SH-SY5Y (cell line): ENCODE measurements at regions not wholly inside any gene's neighbourhood (a gene's known extent, or its start where the extent isn't known, plus 50 kb on each side); places are given as distances from the start of the nearest gene placed in this dataset.

Experiments used
- GATA2 ChIP-seq: IDR thresholded peaks from 2 replicates; pipeline ENCODE4 v1.6.1; 2011; ENCODE audit warnings: mild to moderate bottlenecking, low read depth, low read length
- GATA3 ChIP-seq: IDR thresholded peaks from 2 replicates; pipeline ENCODE4 v1.6.1; 2011; ENCODE audit warnings: low read depth, mild to moderate bottlenecking, low read length, moderate library complexity

DNA sequence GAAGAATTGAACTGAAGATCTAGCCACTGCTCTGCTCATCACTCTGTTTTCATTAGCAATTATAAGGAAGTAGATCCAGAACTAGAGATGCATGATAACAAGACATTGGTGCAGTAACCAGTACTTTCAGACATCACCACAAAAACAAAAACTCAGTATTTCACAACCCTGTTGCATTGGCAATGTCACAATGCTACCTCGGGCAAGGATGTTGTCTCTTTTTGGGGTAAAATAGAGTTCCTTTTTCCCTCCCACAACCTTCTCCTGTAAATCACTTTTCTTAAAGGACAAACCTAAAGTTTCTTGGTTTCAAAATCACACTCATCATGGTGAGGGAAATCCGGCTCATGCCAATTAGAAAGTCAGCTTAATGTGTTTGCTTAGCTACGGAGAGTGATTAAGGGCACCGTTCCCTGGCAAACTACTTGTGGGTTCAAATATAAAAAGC, 420.1 kb upstream of the MEF2C start:
- TF ChIP-seq GATA2 (no peak), GATA3 (no peak)

DNA sequence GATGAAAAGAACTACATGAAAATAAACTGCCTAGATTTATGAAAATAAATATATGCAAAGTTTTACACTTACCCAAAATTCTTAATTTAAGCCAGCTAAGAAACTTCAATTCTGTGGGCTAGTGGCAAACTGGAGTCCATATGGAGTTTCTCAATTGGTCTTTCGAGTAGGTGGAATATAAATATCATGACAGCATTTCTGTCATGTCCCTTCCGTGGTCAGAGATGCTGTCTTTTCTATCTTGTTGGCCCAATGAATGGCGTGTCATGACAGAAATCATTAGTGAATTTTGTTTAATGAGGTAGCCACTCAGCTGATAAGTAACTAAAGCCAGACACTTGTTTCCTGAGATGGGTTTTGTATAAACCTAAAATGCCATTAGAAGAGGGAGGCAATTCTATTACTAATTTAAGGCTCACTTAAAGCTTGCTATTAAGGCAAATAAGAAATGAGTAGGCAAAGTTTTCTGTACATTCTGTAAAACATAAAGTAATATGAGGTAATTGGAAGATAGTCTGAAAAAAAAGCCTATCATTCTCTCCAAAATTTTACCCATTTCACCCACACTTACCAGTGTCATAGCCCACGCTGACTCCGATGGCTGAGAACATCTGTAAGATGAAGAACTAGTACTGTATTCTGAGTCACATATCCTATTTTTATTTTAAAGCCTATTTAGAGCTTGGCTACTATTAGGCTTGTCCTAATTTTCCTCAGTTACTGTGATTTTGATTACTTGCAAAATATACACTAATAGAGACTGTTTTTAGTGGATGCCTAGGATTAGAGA, 419.3 kb upstream of the MEF2C start:
- TF ChIP-seq GATA2 (no peak), GATA3 (no peak)

DNA sequence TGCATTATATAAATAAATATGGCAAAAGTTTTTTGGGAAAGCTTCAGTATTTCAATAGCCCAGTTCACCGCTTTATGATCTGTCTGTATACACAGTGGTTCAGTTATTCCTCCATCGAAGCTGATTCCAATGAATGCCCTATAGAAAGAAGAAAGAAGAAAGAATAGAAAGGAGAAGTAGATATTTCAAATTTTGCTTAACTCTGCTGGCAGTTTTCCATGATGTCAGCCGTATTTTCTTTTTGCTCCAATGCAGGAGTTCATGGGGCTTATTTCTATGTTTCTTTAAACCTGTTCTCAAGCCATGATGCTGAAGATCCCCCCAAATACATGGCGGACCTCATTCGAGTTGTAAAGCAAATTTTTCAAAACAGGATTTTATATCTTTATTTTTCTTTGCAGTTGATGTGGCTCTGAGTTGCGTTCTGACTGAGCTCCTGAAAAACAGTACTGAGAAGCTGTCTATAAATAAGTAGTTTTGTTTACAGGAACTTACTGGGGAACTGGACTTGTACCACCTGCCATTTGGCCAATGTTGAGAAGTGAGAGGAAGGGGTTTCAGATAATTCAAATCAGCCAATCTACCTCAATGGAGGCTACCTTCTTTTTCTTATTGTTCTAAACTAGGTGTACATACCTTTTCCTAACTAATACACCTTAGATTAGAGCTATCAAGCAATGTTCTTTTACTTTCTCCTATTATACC, 418.5 kb upstream of the MEF2C start:
- TF ChIP-seq GATA2 = no peak
- TF ChIP-seq GATA3 = no peak

DNA sequence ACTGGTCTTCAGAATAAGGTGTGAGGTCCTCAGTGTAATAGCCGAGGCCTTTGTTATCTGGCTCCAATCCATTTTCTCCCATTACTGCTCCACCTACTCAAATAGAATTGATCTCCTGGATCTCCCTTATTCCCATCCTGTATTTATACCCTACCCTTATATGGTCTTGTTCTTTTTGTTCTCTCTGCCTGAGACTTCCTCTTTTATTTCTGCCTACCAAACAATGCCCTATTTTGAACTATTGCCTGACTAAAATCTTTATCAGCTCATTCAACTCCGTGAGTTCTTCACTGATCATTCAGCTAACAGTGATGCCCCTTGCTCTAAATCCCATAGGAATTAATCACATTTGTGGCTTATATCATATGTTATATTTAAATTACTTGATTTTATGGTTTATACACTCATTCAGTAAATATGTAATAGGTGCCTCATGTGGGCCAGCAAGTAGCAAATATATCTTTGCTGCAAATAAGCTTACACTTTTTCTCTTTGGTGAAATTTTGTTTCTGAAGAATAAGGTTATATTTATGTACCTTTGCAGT, 417.5 kb upstream of the MEF2C start:
- TF ChIP-seq GATA2 = no peak
- no peak for TF ChIP-seq GATA3

DNA sequence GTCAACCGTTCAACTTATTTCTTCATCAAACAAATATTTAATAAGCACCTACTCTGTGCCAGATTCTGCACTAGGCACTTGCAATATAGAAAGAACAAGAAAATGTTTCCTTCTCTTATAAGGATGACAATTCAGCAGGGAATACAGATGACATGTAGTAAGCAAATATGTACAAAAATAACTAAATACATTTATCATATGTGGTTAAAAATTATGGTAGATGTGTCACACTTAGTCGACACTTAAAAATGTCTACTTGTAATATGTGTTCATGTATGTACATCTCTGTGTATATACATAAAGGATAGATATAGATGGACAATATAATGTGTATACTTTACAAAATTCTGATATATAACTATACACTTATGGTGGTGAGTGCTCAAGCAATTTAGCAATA, 417.0 kb upstream of the MEF2C start:
- TF ChIP-seq GATA2 (no peak), GATA3 (no peak)

DNA sequence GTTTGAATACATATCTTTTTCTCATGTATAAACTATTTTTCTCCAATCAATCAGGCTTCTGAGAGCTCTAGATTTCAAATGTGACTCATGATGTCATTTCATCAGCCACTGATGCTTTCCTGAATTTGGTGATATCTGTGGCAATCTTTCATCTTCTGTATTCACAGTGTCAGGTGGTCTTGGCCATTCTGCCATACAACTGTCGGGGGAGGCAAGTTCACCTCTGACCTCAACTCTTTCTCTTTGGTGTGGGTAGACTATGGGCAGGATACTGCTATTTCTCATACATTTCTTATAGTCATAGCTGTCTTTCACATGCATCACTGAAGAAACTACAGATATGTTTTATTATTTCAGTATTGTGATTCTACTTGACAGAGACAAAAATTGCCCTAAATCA, 414.1 kb upstream of the MEF2C start:
- TF ChIP-seq GATA3 = no peak
- no peak for TF ChIP-seq GATA2

DNA sequence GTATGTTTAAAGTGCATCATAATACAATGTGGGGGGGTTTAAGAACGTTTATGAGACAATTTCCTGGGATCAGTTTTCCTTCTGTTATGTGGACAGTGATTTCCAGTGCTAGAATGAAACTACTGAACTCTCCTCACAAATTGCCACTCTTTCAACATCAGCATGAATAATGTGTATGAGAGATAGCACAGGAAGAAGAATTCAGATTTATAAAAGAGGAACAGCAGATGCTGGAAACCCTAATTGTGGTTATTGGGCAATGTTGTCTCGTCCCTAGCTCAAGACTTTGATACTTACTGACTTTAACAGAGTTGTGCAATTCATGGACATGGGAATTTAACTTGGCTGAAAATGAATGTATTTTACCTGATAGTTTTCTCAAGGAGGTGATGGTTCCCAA, 410.8 kb upstream of the MEF2C start:
- TF ChIP-seq GATA3 (no peak), GATA2 (no peak)

DNA sequence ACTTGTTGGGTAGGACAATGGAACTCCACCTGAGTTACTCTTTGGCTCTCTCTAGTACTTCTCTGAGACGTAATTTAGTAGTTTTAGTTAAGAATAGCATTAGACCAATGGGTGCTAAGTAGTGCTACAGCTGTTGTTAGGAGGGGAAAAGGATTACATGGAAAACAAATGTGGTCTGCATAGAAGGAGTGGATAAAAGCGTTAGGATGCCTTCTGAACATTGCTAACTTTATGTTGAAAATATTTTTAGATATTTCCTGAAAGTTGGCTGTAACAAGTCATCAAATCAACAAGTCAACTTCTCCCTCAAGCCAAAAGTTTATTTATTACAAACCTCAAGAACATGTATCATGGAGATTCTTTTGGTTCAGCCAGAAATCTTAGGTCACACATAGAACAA, 409.5 kb upstream of the MEF2C start:
- TF ChIP-seq GATA3 (no peak), GATA2 (no peak)

DNA sequence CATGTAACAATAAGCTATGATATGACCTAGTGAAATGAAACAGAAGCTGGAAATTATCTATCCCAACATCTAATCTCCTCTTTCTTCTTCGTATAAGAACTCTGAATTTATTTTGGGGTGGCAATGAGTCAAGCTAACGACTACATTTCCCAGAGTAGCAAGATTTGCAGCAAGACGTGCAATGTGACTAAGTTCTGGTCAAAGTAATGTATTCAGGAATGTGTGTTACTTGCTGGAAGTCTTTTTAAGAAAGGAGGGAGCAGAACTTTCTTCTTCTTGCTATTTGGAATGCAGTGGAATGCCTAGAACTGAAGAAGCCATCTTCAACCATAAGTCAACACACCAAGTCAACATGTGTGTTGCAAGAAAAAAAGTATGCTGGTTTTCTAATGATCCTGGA, 406.6 kb upstream of the MEF2C start:
- TF ChIP-seq GATA2 (no peak), GATA3 (no peak)

DNA sequence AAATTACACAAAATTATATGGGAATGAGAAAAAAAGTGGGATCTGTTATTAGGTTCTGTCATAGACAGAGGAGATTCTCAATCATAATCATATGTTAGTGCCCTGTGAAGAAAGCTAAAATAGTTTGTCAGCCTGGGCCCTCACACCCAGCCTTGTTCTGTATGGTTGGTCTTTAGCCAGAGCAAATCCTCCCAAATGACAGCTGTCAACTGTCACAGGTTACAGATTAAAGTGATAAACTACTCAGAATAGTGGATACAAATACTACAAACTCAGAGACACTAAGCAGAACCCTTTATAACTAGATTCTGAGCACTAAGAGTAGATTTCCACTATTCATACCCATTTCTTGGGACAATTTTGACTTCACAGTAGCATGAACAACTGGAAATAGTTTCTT, 405.0 kb upstream of the MEF2C start:
- no peak for TF ChIP-seq GATA3

DNA sequence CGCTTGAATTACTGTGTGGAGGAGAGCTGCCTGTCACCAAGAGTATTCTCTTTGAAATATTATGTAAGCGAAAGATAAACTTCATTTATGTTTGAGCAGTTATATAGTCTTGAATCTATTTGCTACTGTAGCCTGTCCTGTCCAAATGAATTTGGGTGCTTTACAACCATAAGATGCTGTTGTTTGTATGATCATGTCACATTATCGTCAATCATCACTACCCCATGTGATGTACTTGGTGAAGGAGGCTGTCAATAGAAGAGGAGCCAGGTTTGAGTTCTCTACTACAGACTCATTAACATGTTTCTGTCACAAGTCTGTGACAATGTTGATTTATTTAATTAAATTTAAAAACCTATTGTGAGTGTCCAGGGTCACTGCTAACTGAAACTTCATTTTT, 403.3 kb upstream of the MEF2C start:
- TF ChIP-seq GATA3 = no peak
- TF ChIP-seq GATA2 = no peak

DNA sequence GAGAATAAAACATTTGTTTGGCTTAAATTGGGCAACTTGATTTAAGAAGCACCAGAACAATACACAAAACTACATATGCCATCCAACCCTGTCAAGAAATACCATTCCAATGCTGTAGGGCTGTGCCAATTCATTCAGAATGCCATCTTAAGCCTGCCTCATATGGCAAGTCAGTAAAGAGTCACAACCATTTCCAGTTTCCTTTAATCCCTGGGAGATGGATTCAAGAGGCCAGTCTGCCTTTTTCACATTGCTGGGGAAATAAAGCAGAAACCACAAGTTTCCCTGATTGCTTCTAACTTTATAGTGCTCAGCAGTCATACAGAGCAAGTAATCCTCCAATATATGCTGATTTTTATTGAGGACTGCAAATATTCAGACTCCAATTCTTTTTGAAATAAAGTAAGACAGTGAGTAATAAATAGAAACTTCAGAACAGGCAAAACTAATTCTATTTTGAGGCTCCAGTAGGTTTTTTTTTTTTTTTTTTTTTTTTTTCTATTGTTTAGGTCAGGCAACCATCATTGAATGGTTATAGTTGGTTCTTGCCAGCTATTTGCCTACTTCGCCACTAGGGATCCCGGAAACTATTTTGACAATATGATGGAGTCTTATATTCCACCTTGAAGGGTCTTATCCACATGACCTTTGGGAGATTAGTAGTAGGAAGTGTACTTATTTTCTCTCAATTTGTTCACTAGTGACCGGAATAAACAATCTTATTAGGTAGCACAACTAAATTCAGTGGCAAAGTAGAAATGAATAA, 400.9 kb upstream of the MEF2C start:
- TF ChIP-seq GATA3 = no peak
- no peak for TF ChIP-seq GATA2

DNA sequence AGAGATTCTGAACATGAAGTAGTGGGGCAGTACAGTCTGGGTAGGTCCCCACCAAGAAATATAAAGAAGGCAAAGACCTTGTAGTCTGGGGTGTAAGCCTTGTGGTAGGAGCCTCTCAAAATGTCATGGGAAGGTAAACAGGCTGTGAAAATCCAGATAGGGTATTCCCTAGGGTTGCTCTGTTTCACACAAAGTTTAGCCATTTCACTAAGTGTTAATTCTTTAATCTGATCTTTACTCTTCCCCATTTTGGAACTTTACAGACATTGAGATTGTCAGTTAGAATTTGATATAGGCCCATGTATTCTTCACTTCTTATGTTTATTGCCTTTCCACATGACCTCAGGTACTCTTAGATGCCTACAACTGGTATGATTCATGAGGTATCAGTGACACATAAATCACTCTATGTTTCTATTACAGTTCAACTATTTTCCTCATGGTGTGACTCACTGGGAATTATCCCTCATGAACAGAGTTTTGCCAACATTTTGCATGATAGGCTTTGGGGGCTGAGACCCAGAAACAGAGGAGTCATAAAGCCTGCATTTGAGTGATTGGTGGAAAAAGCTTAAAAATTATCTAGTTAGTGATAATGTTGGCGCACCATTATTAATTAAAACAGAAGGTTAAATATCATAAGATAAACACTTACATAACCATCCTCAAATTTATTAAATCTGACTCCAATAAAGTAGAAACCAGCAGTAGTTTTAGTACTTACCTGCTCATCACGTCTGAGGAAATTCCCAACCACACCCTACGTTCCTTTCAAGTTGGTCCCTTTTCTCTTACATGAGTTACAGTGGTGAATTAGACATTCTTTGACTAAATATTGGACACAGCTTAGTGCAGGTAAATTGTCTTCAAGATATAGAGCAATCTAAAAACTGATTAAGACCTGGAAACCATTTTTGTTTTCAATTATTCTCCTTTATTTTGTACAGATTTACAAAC, 399.8 kb upstream of the MEF2C start:
- TF ChIP-seq GATA3 = no peak
- no peak for TF ChIP-seq GATA2
